Suprapubic skin (tissue), 3 donors: ENCODE measurements at regions not wholly inside any gene's neighbourhood (a gene's known extent, or its start where the extent isn't known, plus 50 kb on each side); places are given as distances from the start of the nearest gene placed in this dataset.

Source experiments
- CTCF ChIP-seq, 2 donors: fragments of 200-600 bp in 1 of 2; fragments of 450-650 bp in 1 of 2; sonication (generic) in 1 of 2; IDR thresholded peaks; one replicate each; pipeline ENCODE4 v1.5.1; 2016 to 2019; ENCODE audit warnings: antibody characterized with exemption in 2 of 2, mild to moderate bottlenecking in 1 of 2, moderate library complexity in 1 of 2
- POLR2AphosphoS5 ChIP-seq, 3 donors: sonication (generic); formaldehyde crosslinking; IDR thresholded peaks; one replicate each; pipeline ENCODE4 v1.6.1; 2017; ENCODE audit warnings: antibody characterized with exemption in 3 of 3

DNA sequence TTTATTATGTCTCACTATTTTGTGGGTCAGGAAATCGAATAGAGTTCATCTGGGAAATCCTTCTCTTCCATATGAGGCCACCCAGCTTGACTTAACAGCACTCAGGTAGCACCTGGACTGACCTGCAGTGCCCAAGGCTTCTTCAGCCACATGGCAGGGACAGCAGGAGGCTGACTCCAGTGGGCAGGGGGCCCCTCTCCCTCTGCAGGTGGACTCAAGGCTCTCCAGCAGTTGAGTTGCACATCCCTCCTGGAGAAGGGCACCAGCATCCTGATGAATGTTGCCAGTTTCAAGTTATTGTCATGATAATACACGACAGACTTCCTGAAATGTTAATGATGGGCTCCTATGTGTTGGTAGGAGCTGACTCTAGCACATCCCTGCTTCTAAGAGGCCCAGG lies 338.1 kb upstream of the RAB6C start:
- TF ChIP-seq POLR2AphosphoS5 (IDR thresholded peaks at IDR 0.05) (no peak), CTCF (IDR thresholded peaks at IDR 0.05) (no peak)
